ENCODE measurements at regions not wholly inside any gene's neighbourhood (a gene's known extent, or its start where the extent isn't known, plus 50 kb on each side); places are given as distances from the start of the nearest gene placed in this dataset.

DNA sequence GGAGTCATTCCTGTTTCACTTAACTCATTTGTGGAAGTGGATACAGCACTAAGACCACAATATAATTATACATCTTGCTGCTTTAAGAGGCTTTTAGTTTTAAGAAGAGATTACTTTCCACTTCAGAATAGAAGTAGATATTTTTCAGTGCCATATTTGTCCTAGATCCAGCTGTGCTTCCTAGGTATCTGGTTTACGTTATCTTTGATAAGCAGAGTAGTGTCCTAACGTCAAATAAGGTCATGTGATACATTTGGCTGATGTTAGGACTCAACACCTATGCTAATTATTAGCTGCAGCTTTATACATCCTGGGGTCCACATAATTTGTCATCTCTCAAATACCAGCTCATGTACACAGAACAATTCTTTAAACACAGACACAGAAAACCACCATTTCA is 196.2 kb upstream of the SMIM30 start:
- no peak for TF ChIP-seq CTCF (conservative IDR thresholded peaks at IDR 0.05)
- no peak for TF ChIP-seq ZFX (IDR thresholded peaks at IDR 0.05)

All from C4-2B (cell line).